Mucosa of stomach (tissue), 1 donor: ENCODE measurements at regions not wholly inside any gene's neighbourhood (a gene's known extent, or its start where the extent isn't known, plus 50 kb on each side); places are given as distances from the start of the nearest gene placed in this dataset.
"Not testable (repeated sequence)": the region's sequence is repeated elsewhere in the genome, so short reads cannot be mapped to it uniquely, and the experiment has no call there.

Experiments used
- H3K27me3 ChIP-seq: one replicate; pipeline ENCODE4 v1.7.0; 2013; ENCODE audit warnings: mild to moderate bottlenecking, low read length; ENCODE audit not compliant: control insufficient read depth, insufficient read depth
- H3K36me3 ChIP-seq: one replicate; pipeline ENCODE4 v1.7.0; 2013; ENCODE audit warnings: low read length; ENCODE audit not compliant: control insufficient read depth, insufficient read depth
- H3K4me1 ChIP-seq: one replicate; pipeline ENCODE4 v1.7.0; 2013; ENCODE audit warnings: mild to moderate bottlenecking, low read length; ENCODE audit not compliant: control insufficient read depth, insufficient read depth
- H3K4me3 ChIP-seq: one replicate; pipeline ENCODE4 v1.7.0; 2013; ENCODE audit warnings: low read length
- H3K9ac ChIP-seq: one replicate; pipeline ENCODE4 v1.7.0; 2013; ENCODE audit warnings: mild to moderate bottlenecking, low read length, moderate library complexity
- H3K9me3 ChIP-seq: one replicate; pipeline ENCODE4 v1.7.0; 2013; ENCODE audit warnings: mild to moderate bottlenecking, low read length, moderate library complexity; ENCODE audit not compliant: control insufficient read depth
- donor health status: Pancreatic carcinoma.

GRCh38 chr2:8244639-8245038, 437.2 kb upstream of the ID2 start:
- Histone ChIP-seq H3K9me3 (no peaks in the 10 kb centered on the region), H3K36me3 (no peaks in the 10 kb centered on the region), H3K4me1 (no peaks in the 10 kb centered on the region), H3K4me3 (no peak overlapping the region), H3K9ac (no peak overlapping the region), H3K27me3 (no peaks in the 10 kb centered on the region)

GRCh38 chr2:8246137-8246536, 435.7 kb upstream of the ID2 start:
- no peaks in the 10 kb centered on the region for H3K9me3 ChIP-seq
- H3K9ac ChIP-seq: no peak overlapping the region
- no peaks in the 10 kb centered on the region for H3K4me1 ChIP-seq
- H3K27me3 ChIP-seq: no peaks in the 10 kb centered on the region
- H3K36me3 ChIP-seq: no peaks in the 10 kb centered on the region
- no peak overlapping the region for H3K4me3 ChIP-seq

- no peaks in the 10 kb centered on the region for H3K4me1 ChIP-seq
- H3K4me3 ChIP-seq: no peak overlapping the region
- no peaks in the 10 kb centered on the region for H3K36me3 ChIP-seq
- H3K9ac ChIP-seq: no peak overlapping the region
- H3K27me3 ChIP-seq: no peaks in the 10 kb centered on the region
- H3K9me3 ChIP-seq: no peaks in the 10 kb centered on the region
Observed at GRCh38 chr2:8247905-8248622, 433.8 kb upstream of the ID2 start.

- Histone ChIP-seq H3K36me3 (no peaks in the 10 kb centered on the region), H3K4me1 (no peaks in the 10 kb centered on the region), H3K9me3 (no peaks in the 10 kb centered on the region), H3K9ac (no peak overlapping the region), H3K4me3 (no peak overlapping the region), H3K27me3 (no peaks in the 10 kb centered on the region)
Observed at GRCh38 chr2:8248623-8248957, 433.3 kb upstream of the ID2 start.

- no peak overlapping the region for H3K4me3 ChIP-seq
- H3K9me3 ChIP-seq: no peaks in the 10 kb centered on the region
- no peak overlapping the region for H3K9ac ChIP-seq
- H3K4me1 ChIP-seq: no peaks in the 10 kb centered on the region
- H3K36me3 ChIP-seq: no peaks in the 10 kb centered on the region
- no peaks in the 10 kb centered on the region for H3K27me3 ChIP-seq
Observed at GRCh38 chr2:8249141-8249540, 432.7 kb upstream of the ID2 start.

GRCh38 chr2:8249769-8250168, 432.1 kb upstream of the ID2 start:
- no peak overlapping the region for H3K4me3 ChIP-seq

GRCh38 chr2:8250290-8250689, 431.6 kb upstream of the ID2 start:
- H3K36me3 ChIP-seq, H3K9me3 ChIP-seq, H3K4me3 ChIP-seq, H3K27me3 ChIP-seq, H3K9ac ChIP-seq, H3K4me1 ChIP-seq: not testable (repeated sequence)

More at GRCh38 chr2:8249769-8250168, 432.1 kb upstream of the ID2 start:
- Histone ChIP-seq H3K4me1 (no peaks in the 10 kb centered on the region), H3K9ac (no peak overlapping the region), H3K36me3 (no peaks in the 10 kb centered on the region), H3K9me3 (no peaks in the 10 kb centered on the region), H3K27me3 (no peaks in the 10 kb centered on the region)

GRCh38 chr2:8251291-8251690, 430.6 kb upstream of the ID2 start:
- Histone ChIP-seq H3K9ac (no peak overlapping the region), H3K4me3 (no peak overlapping the region), H3K27me3 (no peaks in the 10 kb centered on the region), H3K4me1 (no peaks in the 10 kb centered on the region), H3K36me3 (no peaks in the 10 kb centered on the region), H3K9me3 (no peaks in the 10 kb centered on the region)

GRCh38 chr2:8251856-8252255, 430.0 kb upstream of the ID2 start:
- no peaks in the 10 kb centered on the region for H3K36me3 ChIP-seq
- no peak overlapping the region for H3K9ac ChIP-seq
- H3K27me3 ChIP-seq: no peaks in the 10 kb centered on the region
- H3K9me3 ChIP-seq: no peaks in the 10 kb centered on the region
- no peaks in the 10 kb centered on the region for H3K4me1 ChIP-seq
- H3K4me3 ChIP-seq: no peak overlapping the region

GRCh38 chr2:8252997-8253694, 428.7 kb upstream of the ID2 start:
- H3K4me3 ChIP-seq: no peak overlapping the region
- H3K36me3 ChIP-seq: no peaks in the 10 kb centered on the region
- no peak overlapping the region for H3K9ac ChIP-seq
- no peaks in the 10 kb centered on the region for H3K27me3 ChIP-seq
- no peaks in the 10 kb centered on the region for H3K9me3 ChIP-seq
- H3K4me1 ChIP-seq: no peaks in the 10 kb centered on the region

- no peak overlapping the region for H3K4me3 ChIP-seq
- no peak overlapping the region for H3K9ac ChIP-seq
- H3K27me3 ChIP-seq: no peaks in the 10 kb centered on the region
- H3K36me3 ChIP-seq: no peaks in the 10 kb centered on the region
- H3K4me1 ChIP-seq: no peaks in the 10 kb centered on the region
- H3K9me3 ChIP-seq: no peaks in the 10 kb centered on the region
Observed at GRCh38 chr2:8253781-8254180, 428.1 kb upstream of the ID2 start.

GRCh38 chr2:8254214-8254613, 427.6 kb upstream of the ID2 start:
- H3K27me3 ChIP-seq, H3K36me3 ChIP-seq, H3K9ac ChIP-seq, H3K4me3 ChIP-seq, H3K9me3 ChIP-seq, H3K4me1 ChIP-seq: not testable (repeated sequence)
